Breast epithelium (tissue), 4 donors: ENCODE measurements at regions not wholly inside any gene's neighbourhood (a gene's known extent, or its start where the extent isn't known, plus 50 kb on each side); places are given as distances from the start of the nearest gene placed in this dataset.

ENCODE experiments used
- DNase-seq, 2 donors: peaks; one replicate each; pipeline ENCODE4 v3.0.0-alpha.2; 2019; ENCODE audit warnings: low spot score in 2 of 2
- H3K27ac ChIP-seq, 2 donors: fragments of 200-600 bp; sonication (generic) in 1 of 2; one replicate each; pipeline ENCODE4 v1.5.1; 2016 to 2019; ENCODE audit warnings: mild to moderate bottlenecking in 1 of 2
- H3K27me3 ChIP-seq, 2 donors: fragments of 200-600 bp; sonication (generic) in 1 of 2; one replicate each; pipeline versions ENCODE4 v1.5.1 to v1.6.0; 2017 to 2019; ENCODE audit warnings: control low read depth in 1 of 2, mild to moderate bottlenecking in 1 of 2
- H3K36me3 ChIP-seq: fragments of 200-600 bp; one replicate; pipeline ENCODE4 v1.5.1; 2019
- H3K4me1 ChIP-seq, 2 donors: fragments of 200-600 bp; sonication (generic); one replicate each; pipeline ENCODE4 v1.5.1; 2016 to 2019; ENCODE audit warnings: control low read depth in 1 of 2
- H3K4me3 ChIP-seq, 3 donors: fragments of 200-600 bp; sonication (generic); 1 replicate in 2 of 3; 2 replicates in 1 of 3; pipeline ENCODE4 v1.5.1; 2016 to 2019; ENCODE audit warnings: mild to moderate bottlenecking in 3 of 3, moderate library complexity in 2 of 3
- H3K9me3 ChIP-seq, 2 donors: fragments of 200-600 bp; sonication (generic) in 1 of 2; one replicate each; pipeline ENCODE4 v1.5.1; 2016 to 2019; ENCODE audit warnings: control low read depth in 1 of 2
- CTCF ChIP-seq, 3 donors: fragments of 450-650 bp; IDR thresholded peaks; one replicate each; pipeline ENCODE4 v1.5.1; 2016 to 2017; ENCODE audit warnings: antibody characterized with exemption in 3 of 3, mild to moderate bottlenecking in 3 of 3, moderate library complexity in 3 of 3
- POLR2A ChIP-seq: fragments of 450-650 bp; IDR thresholded peaks from one replicate; pipeline ENCODE4 v1.6.1; 2016; ENCODE audit warnings: antibody characterized with exemption, mild to moderate bottlenecking, moderate library complexity
- POLR2AphosphoS5 ChIP-seq, 3 donors: sonication (generic); formaldehyde crosslinking; IDR thresholded peaks; one replicate each; pipeline ENCODE4 v1.6.1; 2017; ENCODE audit warnings: antibody characterized with exemption in 3 of 3
- intact Hi-C: fragments of 100-400 bp; cut with DNase I; formaldehyde crosslinking; loops from one replicate; pipeline ENCODE4 v1.15.1; 2023; ENCODE audit warnings: low total_unique reads

GRCh38 chr12:67873355-67873754 is 115.9 kb upstream of the IFNG-AS1 start:
- Histone ChIP-seq H3K36me3 (no peaks in the 10 kb centered on the region), H3K27me3 (no peaks in the 10 kb centered on the region), H3K9me3 (no peaks in the 10 kb centered on the region), H3K4me1 (no peaks in the 10 kb centered on the region), H3K27ac (no peak overlapping the region), H3K4me3 (no peak overlapping the region)
- intact Hi-C loops: no loop called here
- DNase-seq: no peak
- no peak for TF ChIP-seq POLR2A
- TF ChIP-seq POLR2AphosphoS5 (IDR thresholded peaks at IDR 0.05): no peak
- no peak for TF ChIP-seq CTCF (IDR thresholded peaks at IDR 0.05)

DNA sequence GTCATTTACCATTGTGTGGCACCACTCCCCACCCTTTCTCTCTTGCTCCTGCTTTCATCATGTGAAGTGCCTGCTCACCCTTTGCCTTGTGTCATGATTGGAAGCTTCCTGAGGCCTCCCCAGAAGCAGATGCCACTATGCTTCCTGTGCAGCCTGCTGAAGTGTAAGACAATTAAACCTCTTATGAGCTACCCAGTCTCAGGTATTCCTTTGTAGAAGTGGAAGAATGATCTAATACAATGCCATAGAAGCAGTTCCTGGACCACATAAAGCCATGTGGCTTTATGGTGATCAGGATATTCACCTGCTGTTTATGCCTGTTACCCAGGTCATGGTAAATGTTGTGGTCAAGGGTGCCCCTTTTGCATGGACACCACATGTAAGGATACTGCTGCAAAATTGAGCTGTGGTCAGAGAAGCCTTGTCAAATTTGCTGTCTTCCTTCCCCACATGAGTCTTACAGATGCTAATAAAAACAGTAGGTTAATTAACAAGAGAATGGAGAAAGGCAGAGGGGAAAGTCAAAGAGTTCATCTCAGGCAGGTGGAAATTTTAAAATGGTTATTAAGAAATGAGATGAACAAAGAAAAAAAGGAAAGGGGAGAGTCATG is 112.8 kb upstream of the IFNG-AS1 start:
- no peak overlapping the region for H3K4me3 ChIP-seq
- no peaks in the 10 kb centered on the region for H3K27me3 ChIP-seq
- TF ChIP-seq CTCF (IDR thresholded peaks at IDR 0.05): no peak
- TF ChIP-seq POLR2AphosphoS5 (IDR thresholded peaks at IDR 0.05): no peak
- TF ChIP-seq POLR2A: no peak
- H3K4me1 ChIP-seq: no peaks in the 10 kb centered on the region
- H3K9me3 ChIP-seq: no peaks in the 10 kb centered on the region
- no peak overlapping the region for H3K27ac ChIP-seq
- H3K36me3 ChIP-seq: no peaks in the 10 kb centered on the region
- DNase-seq: no peak
- intact Hi-C loops: no loop called here

DNA sequence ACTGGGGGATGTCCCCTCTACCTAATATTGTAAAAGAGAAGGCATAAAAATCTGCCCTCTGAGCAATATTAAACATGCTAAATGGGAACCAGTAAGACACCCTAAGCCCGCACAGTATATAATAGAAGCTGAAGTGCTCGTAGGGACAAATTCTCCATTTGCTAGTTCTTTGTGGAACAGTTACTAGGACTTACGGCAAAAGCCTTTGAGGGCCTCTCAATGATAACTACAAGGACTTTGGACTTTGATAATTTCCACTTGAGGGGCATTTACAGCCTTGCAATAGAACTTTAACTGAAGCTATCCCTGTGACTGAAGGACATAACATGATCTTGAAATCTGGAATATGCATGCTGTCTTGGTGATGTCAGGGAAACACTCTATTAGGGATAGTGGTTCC is 111.5 kb upstream of the IFNG-AS1 start:
- H3K9me3 ChIP-seq: no peaks in the 10 kb centered on the region
- intact Hi-C loops: no loop called here
- H3K36me3 ChIP-seq: no peaks in the 10 kb centered on the region
- no peaks in the 10 kb centered on the region for H3K27me3 ChIP-seq
- no peak for TF ChIP-seq CTCF (IDR thresholded peaks at IDR 0.05)
- TF ChIP-seq POLR2AphosphoS5 (IDR thresholded peaks at IDR 0.05): no peak
- no peak for TF ChIP-seq POLR2A
- DNase-seq: no peak
- H3K4me1 ChIP-seq: no peaks in the 10 kb centered on the region
- no peak overlapping the region for H3K4me3 ChIP-seq
- no peak overlapping the region for H3K27ac ChIP-seq

DNA sequence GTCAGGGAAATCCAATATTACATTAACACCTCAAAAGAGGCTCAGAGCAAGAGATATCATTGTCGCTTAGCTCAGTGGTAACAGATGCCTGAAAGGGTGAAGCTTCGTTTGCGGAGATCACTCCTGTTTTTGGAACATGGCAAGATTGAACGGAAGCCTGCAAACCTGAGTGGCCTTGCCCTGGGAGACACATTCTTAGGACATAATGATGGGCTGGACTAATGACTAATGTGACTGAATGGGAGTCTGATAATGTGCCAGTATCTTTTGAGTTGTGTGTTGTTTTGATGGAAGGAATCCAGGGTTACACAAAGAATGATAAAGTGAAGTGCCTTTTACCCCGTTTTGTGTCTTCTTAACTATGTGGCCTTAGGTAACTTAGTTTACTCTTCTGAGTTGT is 109.3 kb upstream of the IFNG-AS1 start:
- no peaks in the 10 kb centered on the region for H3K9me3 ChIP-seq
- intact Hi-C loops: no loop called here
- no peak overlapping the region for H3K4me3 ChIP-seq
- no peak for DNase-seq
- H3K36me3 ChIP-seq: no peaks in the 10 kb centered on the region
- no peak for TF ChIP-seq CTCF (IDR thresholded peaks at IDR 0.05)
- no peak for TF ChIP-seq POLR2A
- TF ChIP-seq POLR2AphosphoS5 (IDR thresholded peaks at IDR 0.05): no peak
- no peak overlapping the region for H3K27ac ChIP-seq
- no peaks in the 10 kb centered on the region for H3K4me1 ChIP-seq
- H3K27me3 ChIP-seq: no peaks in the 10 kb centered on the region

DNA sequence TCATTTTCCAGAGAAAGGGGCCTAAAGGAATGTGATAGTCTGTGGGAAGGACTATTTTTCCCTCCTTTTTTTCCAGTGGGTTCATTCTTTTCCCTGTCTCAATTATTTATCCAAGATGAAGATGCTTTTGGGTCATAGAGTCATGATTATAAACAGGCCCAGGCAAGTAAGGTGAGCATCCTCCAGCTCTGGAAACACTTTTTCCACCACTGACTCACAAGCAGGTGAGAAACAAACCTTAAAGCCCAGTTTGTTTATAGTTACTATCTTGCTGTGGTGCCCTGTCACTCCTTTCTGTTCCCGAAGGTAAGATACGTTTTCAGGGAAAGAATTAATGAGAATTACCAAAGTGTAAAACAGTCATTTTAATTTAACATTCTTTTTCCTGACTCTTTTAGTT is 107.7 kb upstream of the IFNG-AS1 start:
- Histone ChIP-seq H3K36me3 (no peaks in the 10 kb centered on the region), H3K27me3 (no peaks in the 10 kb centered on the region), H3K4me3 (no peak overlapping the region), H3K9me3 (no peaks in the 10 kb centered on the region), H3K4me1 (no peaks in the 10 kb centered on the region), H3K27ac (no peak overlapping the region)
- intact Hi-C loops: no loop called here
- no peak for DNase-seq
- TF ChIP-seq POLR2AphosphoS5 (IDR thresholded peaks at IDR 0.05) (no peak), CTCF (IDR thresholded peaks at IDR 0.05) (no peak), POLR2A (no peak)
